ENCODE measurements at regions not wholly inside any gene's neighbourhood (a gene's known extent, or its start where the extent isn't known, plus 50 kb on each side); places are given as distances from the start of the nearest gene placed in this dataset.

DNA sequence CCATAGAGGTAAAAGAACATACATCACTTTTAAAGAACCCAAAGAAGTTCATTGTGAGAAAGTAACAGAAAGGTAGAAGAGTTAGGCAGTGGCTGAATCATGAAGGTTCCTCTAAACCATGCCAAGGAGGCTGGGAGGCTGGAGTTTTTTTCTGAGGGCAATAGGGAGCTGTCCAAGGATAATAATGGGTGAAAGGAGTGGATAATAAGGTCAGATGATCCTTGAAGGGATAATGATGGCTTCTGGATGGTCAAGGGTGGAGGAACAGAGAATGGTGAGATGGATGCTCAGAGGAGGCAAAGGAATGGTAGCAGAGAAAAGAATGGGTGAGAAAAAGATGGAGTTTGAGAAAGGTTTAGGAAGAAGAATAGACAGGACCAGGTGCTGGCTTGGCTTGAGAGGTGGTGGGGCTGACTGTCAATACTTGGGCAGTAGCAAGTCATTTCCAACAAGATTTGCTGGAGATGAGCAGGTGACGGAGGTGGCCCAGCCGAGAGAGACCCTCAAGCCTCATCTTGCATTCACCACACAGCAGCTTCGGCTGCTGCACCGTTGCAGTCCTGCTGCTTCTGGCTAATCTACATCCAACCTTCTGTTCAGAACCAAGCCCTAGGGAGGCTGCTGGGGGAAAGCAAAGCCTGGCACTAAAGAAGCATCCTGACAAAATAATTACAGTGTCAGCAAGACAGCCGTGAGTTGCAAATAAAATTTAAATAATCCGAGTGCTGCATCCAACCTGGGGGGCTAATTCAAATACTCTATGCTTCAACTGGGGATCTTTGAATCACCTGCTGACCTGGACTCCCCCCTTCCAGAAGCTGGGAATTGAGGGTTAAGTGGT lies 131.2 kb upstream of the KCNG1 start:
- TF ChIP-seq, protein P1, sequence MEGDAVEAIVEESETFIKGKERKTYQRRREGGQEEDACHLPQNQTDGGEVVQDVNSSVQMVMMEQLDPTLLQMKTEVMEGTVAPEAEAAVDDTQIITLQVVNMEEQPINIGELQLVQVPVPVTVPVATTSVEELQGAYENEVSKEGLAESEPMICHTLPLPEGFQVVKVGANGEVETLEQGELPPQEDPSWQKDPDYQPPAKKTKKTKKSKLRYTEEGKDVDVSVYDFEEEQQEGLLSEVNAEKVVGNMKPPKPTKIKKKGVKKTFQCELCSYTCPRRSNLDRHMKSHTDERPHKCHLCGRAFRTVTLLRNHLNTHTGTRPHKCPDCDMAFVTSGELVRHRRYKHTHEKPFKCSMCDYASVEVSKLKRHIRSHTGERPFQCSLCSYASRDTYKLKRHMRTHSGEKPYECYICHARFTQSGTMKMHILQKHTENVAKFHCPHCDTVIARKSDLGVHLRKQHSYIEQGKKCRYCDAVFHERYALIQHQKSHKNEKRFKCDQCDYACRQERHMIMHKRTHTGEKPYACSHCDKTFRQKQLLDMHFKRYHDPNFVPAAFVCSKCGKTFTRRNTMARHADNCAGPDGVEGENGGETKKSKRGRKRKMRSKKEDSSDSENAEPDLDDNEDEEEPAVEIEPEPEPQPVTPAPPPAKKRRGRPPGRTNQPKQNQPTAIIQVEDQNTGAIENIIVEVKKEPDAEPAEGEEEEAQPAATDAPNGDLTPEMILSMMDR (IDR thresholded peaks at IDR 0.05; ENCODE audit: unreplicated experiment in 3 of 3) = no peak
- Mint-ChIP-seq H3K27ac (no peak overlapping the region), H3K4me1 (peaks cover 7% of the 10 kb centered on the region), H3K4me3 (no peak overlapping the region), H3K36me3 (ENCODE audit: low read depth) (no peaks in the 10 kb centered on the region), H3K9me3 (no peaks in the 10 kb centered on the region), H3K27me3 (ENCODE audit: low read depth) (peaks cover 20% of the 10 kb centered on the region)

DNA sequence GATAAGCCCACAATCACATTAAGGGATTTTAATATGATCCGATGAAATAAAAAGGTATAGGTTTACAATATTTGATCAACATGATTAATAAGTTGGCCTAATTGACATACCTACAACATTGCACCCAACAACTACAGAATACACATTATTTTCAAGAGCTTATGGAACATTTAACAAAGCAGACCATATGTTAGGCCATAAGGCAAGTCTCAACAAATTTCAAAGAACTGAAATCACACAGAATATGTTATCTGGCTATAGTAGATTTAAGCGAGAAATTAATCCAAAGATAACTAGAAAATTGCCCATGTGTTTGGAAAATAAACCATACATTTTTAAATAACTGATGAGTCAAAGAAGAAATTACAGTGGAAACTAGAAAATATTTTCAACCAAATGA lies 126.0 kb upstream of the KCNG1 start:
- peaks cover 8% of the 10 kb centered on the region for H3K36me3 Mint-ChIP-seq (ENCODE audit: low read depth)
- H3K4me3 Mint-ChIP-seq = no peak overlapping the region
- no peak overlapping the region for H3K27ac Mint-ChIP-seq
- H3K27me3 Mint-ChIP-seq (ENCODE audit: low read depth) = peaks cover 10% of the 10 kb centered on the region
- peaks cover 13% of the 10 kb centered on the region for H3K9me3 Mint-ChIP-seq
- TF ChIP-seq, protein P1 (IDR thresholded peaks at IDR 0.05; ENCODE audit: unreplicated experiment in 3 of 3) = no peak
- H3K4me1 Mint-ChIP-seq = no peaks in the 10 kb centered on the region

DNA sequence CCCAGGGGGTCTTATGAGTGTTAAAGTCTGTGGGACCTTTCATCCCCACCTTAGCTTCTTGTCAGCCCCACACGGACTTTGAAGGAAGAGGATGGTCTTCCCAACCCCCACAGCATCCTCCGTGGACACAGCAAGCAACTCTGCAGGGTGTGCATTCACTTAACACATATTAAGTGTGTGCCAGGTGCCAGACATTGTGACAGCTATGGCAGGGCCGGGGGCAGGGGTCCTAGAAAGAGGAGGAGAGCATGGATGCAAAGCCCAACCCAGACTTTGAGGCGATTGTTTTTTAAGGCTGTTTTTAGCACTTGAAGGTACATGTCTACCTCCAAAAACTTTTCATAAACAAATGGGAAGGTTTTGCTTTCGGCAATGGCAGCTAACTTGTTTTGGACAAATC lies 121.6 kb upstream of the KCNG1 start:
- Mint-ChIP-seq H3K9me3 (peaks cover 13% of the 10 kb centered on the region), H3K27ac (peak overlapping the region in 1 of 3 experiments; percentile 63), H3K36me3 (ENCODE audit: low read depth) (peaks cover 8% of the 10 kb centered on the region), H3K27me3 (ENCODE audit: low read depth) (peaks cover 3% of the 10 kb centered on the region), H3K4me1 (no peaks in the 10 kb centered on the region), H3K4me3 (no peak overlapping the region)
- TF ChIP-seq, protein P1 (IDR thresholded peaks at IDR 0.05; ENCODE audit: unreplicated experiment in 3 of 3) = no peak

DNA sequence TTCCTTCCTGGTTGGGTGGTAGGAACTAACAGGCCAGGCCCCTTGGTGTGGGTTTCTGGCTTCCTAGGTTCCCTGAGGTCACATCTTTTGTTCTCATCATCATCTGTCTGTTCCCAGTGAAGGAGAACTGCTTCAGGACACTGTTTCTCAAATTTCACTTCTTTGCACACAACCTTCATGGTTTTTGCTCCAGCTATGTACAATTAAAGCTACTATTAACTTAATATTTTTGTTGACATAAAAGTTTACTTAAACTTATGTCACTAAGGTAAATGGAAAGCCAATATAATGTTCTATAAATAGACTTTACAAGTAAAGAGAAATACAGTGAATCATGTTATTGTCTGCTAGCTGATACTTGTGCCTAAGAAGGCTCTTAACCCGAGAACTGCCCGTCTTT lies 120.7 kb upstream of the KCNG1 start:
- Mint-ChIP-seq H3K4me1 (no peaks in the 10 kb centered on the region), H3K36me3 (ENCODE audit: low read depth) (peaks cover 8% of the 10 kb centered on the region), H3K9me3 (peaks cover 13% of the 10 kb centered on the region), H3K4me3 (no peak overlapping the region), H3K27ac (no peak overlapping the region), H3K27me3 (ENCODE audit: low read depth) (peaks cover 3% of the 10 kb centered on the region)
- TF ChIP-seq, protein P1 (IDR thresholded peaks at IDR 0.05; ENCODE audit: unreplicated experiment in 3 of 3) = no peak

DNA sequence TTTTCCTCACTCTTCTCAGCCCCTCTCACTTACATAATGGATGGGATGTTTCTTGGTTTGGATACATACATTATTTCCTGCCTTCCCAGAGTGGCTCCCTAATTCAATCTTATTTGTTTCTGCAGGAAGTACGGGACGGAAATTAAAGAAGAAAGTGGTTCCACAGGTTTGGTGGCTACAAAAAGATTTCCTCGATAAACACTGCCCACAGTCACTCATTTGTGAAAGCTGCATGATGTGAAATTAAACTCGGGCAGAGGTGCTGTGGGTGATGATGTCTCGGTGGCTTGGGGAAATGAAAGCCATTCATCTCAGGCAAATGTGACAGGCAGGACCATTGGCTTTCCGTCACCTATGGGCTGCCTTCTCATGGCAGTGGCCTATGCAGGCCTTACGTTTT lies 119.5 kb upstream of the KCNG1 start:
- Mint-ChIP-seq H3K27ac (peak overlapping the region in 1 of 3 experiments; percentile 29), H3K4me1 (no peaks in the 10 kb centered on the region), H3K9me3 (peaks cover 10% of the 10 kb centered on the region), H3K4me3 (no peak overlapping the region), H3K36me3 (ENCODE audit: low read depth) (peaks cover 8% of the 10 kb centered on the region), H3K27me3 (ENCODE audit: low read depth) (peaks cover 6% of the 10 kb centered on the region)
- TF ChIP-seq, protein P1 (IDR thresholded peaks at IDR 0.05; ENCODE audit: unreplicated experiment in 3 of 3) = no peak

DNA sequence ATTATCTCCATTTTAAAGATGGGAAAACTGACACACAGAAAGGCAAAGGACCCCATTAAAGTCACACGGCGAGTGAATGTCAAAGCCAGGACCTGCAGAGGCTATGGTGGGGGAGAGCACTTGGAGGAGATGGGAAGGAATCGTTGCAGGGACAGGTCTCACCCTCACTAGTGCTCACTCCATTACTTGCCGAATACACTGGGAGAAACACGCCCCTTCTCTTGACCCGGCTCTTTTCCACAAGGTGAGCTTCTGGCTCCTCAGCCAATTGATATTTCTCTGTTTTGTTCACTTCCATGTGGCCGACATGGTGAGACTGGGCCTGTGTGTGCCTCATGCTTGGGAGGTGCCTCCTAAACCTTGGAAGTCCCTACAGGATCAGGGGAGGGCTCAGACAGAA lies 117.8 kb upstream of the KCNG1 start:
- H3K27ac Mint-ChIP-seq = no peak overlapping the region
- H3K27me3 Mint-ChIP-seq (ENCODE audit: low read depth) = peaks cover 6% of the 10 kb centered on the region
- TF ChIP-seq, protein P1 (IDR thresholded peaks at IDR 0.05; ENCODE audit: unreplicated experiment in 3 of 3) = no peak
- H3K4me1 Mint-ChIP-seq = no peaks in the 10 kb centered on the region
- H3K36me3 Mint-ChIP-seq (ENCODE audit: low read depth) = peaks cover 1% of the 10 kb centered on the region
- H3K9me3 Mint-ChIP-seq = peaks cover 2% of the 10 kb centered on the region
- H3K4me3 Mint-ChIP-seq = no peak overlapping the region

All from nephron (organoid).